PC-3 (cell line): ENCODE measurements at regions not wholly inside any gene's neighbourhood (a gene's known extent, or its start where the extent isn't known, plus 50 kb on each side); places are given as distances from the start of the nearest gene placed in this dataset.

Source experiments
- ATAC-seq: fragments of 200-7000 bp; cut with Tn5 transposase; 2 replicates; pipeline ENCODE4 v1.9.1; 2020; ENCODE audit warnings: mild to moderate bottlenecking, moderate library complexity
- BruUV-seq: library from RNA; stranded (reverse); fragments of 400-500 nt; replicated peaks from 2 replicates; lab custom pipeline; 2021; lab: Mats Ljungman, UMichigan
- CTCF ChIA-PET: fragments of 300-600 bp; sonication (Branson Sonifier 250); formaldehyde crosslinking; loops from one replicate; lab custom pipeline; 2022; ENCODE audit warnings: antibody characterized with exemption; lab: Charles Lee
- POLR2A ChIA-PET: fragments of 300-600 bp; sonication (Branson Sonifier 250); formaldehyde crosslinking; loops from one replicate; lab custom pipeline; 2022; ENCODE audit warnings: antibody characterized with exemption; ENCODE audit not compliant: unreplicated experiment; lab: Charles Lee
- DNase-seq: peaks from one replicate; pipeline ENCODE4 v3.0.0-alpha.2; 2015
- H2AFZ ChIP-seq: fragments of 300-600 bp; sonication (generic); 2 replicates; pipeline ENCODE4 v1.6.0; 2016; ENCODE audit warnings: antibody characterized with exemption, low read length
- H3F3A ChIP-seq: fragments of 300-600 bp; sonication (generic); one replicate; pipeline ENCODE4 v1.6.0; 2017; ENCODE audit warnings: antibody characterized with exemption, low read length, control low read depth, mild to moderate bottlenecking; ENCODE audit not compliant: unreplicated experiment
- H3K27ac ChIP-seq: fragments of 300-600 bp; sonication (generic); 2 replicates; pipeline ENCODE4 v1.5.1; 2016; ENCODE audit warnings: mild to moderate bottlenecking, low read length
- H3K27me3 ChIP-seq: fragments of 300-600 bp; sonication (generic); 2 replicates; pipeline ENCODE4 v1.6.1; 2016; ENCODE audit warnings: low read length, mixed read lengths
- H3K36me3 ChIP-seq: fragments of 300-600 bp; sonication (generic); 2 replicates; pipeline ENCODE4 v1.6.1; 2016; ENCODE audit warnings: low read depth, mixed run types, low read length, mixed read lengths
- H3K4me1 ChIP-seq: fragments of 300-600 bp; sonication (generic); 2 replicates; pipeline ENCODE4 v1.5.1; 2016; ENCODE audit warnings: low read length; ENCODE audit not compliant: insufficient read depth
- H3K4me2 ChIP-seq: fragments of 300-600 bp; sonication (generic); 2 replicates; pipeline ENCODE4 v1.6.0; 2016; ENCODE audit warnings: low read length
- H3K4me3 ChIP-seq: fragments of 300-600 bp; sonication (generic); 2 replicates; pipeline ENCODE4 v1.5.1; 2016; ENCODE audit warnings: mild to moderate bottlenecking, low read length, mixed read lengths
- H3K79me2 ChIP-seq: fragments of 300-600 bp; sonication (generic); 2 replicates; pipeline ENCODE4 v1.6.1; 2017; ENCODE audit warnings: low read length, mixed read lengths
- H3K9ac ChIP-seq: fragments of 300-600 bp; sonication (generic); 2 replicates; pipeline ENCODE4 v1.6.0; 2016; ENCODE audit warnings: mild to moderate bottlenecking, low read length
- H3K9me2 ChIP-seq: fragments of 300-600 bp; sonication (generic); replicated peaks from 2 replicates; pipeline ENCODE4 v1.6.1; 2016; ENCODE audit warnings: mixed run types, low read length, mixed read lengths
- H3K9me3 ChIP-seq: fragments of 300-600 bp; sonication (generic); 2 replicates; pipeline ENCODE4 v1.6.1; 2016; ENCODE audit warnings: low read length, mixed read lengths
- H4K20me1 ChIP-seq: fragments of 300-600 bp; sonication (generic); 2 replicates; pipeline ENCODE4 v1.6.1; 2016; ENCODE audit warnings: low read length, mixed read lengths
- CTCF ChIP-seq: fragments of 300-600 bp; sonication (generic); conservative IDR thresholded peaks from 2 replicates; pipeline ENCODE4 v1.5.1; 2017; ENCODE audit warnings: antibody characterized with exemption, low read depth, mild to moderate bottlenecking, low read length
- EZH2 ChIP-seq: fragments of 300-600 bp; sonication (generic); IDR thresholded peaks from one replicate; pipeline ENCODE4 v1.6.1; 2017; ENCODE audit warnings: antibody characterized with exemption, mild to moderate bottlenecking, low read length; ENCODE audit not compliant: unreplicated experiment
- EZH2phosphoT487 ChIP-seq: fragments of 300-600 bp; sonication (generic); IDR thresholded peaks from 2 replicates; pipeline ENCODE4 v1.6.1; 2018; ENCODE audit warnings: mild to moderate bottlenecking, antibody characterized with exemption, low read length, borderline replicate concordance
- intact Hi-C: fragments of 100-400 bp; cut with micrococcal nuclease; formaldehyde crosslinking; loops from 2 replicates; pipeline ENCODE4 v1.9.0; 2023

- POLR2A ChIA-PET, result no interaction called here
- CTCF ChIA-PET, result no interaction called here
- no TSS peak for BruUV-seq
- intact Hi-C loops, result no loop called here
- no peak overlapping the region for H2AFZ ChIP-seq
- H3K4me1 ChIP-seq, result no peaks in the 10 kb centered on the region
- DNase-seq, result no peak
- TF ChIP-seq CTCF, result no peak
- no peak for TF ChIP-seq EZH2
- H3K9ac ChIP-seq, result no peak overlapping the region
- H3K4me2 ChIP-seq, result no peak overlapping the region
- no peaks in the 10 kb centered on the region for H3K9me2 ChIP-seq
- no peak overlapping the region for H3K27ac ChIP-seq
- peaks cover 23% of the 10 kb centered on the region for H3K27me3 ChIP-seq
- H3K9me3 ChIP-seq, result no peaks in the 10 kb centered on the region
- no peaks in the 10 kb centered on the region for H3F3A ChIP-seq
- no peak overlapping the region for H3K4me3 ChIP-seq
- H4K20me1 ChIP-seq, result no peaks in the 10 kb centered on the region
- no peaks in the 10 kb centered on the region for H3K79me2 ChIP-seq
- ATAC-seq, result no peak
- no peaks in the 10 kb centered on the region for H3K36me3 ChIP-seq
Measured at GRCh38 chr12:22916241-22916640, 291.3 kb downstream of the ETNK1 start.

- POLR2A ChIA-PET, result no interaction called here
- intact Hi-C loops, result no loop called here
- Histone ChIP-seq H3K27me3 (peaks cover 23% of the 10 kb centered on the region), H2AFZ (no peak overlapping the region), H3K27ac (no peak overlapping the region), H3F3A (no peaks in the 10 kb centered on the region), H3K79me2 (no peaks in the 10 kb centered on the region), H3K9me2 (no peaks in the 10 kb centered on the region), H3K4me2 (no peak overlapping the region), H3K4me1 (no peaks in the 10 kb centered on the region), H3K36me3 (no peaks in the 10 kb centered on the region), H3K9me3 (no peaks in the 10 kb centered on the region), H4K20me1 (no peaks in the 10 kb centered on the region), H3K4me3 (no peak overlapping the region), H3K9ac (no peak overlapping the region)
- CTCF ChIA-PET, result no interaction called here
- TF ChIP-seq CTCF (no peak), EZH2 (no peak), EZH2phosphoT487 (no peak)
- BruUV-seq, result no TSS peak
- no peak for ATAC-seq
- no peak for DNase-seq
Measured at GRCh38 chr12:22916815-22917214, 291.8 kb downstream of the ETNK1 start.

- no peak for DNase-seq
- Histone ChIP-seq H3K9me2 (no peaks in the 10 kb centered on the region), H3K27ac (no peak overlapping the region), H4K20me1 (no peaks in the 10 kb centered on the region), H3K36me3 (no peaks in the 10 kb centered on the region), H2AFZ (no peak overlapping the region), H3K4me1 (no peaks in the 10 kb centered on the region), H3K4me3 (no peak overlapping the region), H3K9me3 (no peaks in the 10 kb centered on the region), H3K27me3 (0 out of 2 replicates have a peak, but pooled peaks cover under 1% of the 10 kb centered on the region), H3K9ac (no peak overlapping the region), H3K4me2 (no peak overlapping the region), H3K79me2 (no peaks in the 10 kb centered on the region), H3F3A (no peaks in the 10 kb centered on the region)
- no peak for ATAC-seq
- intact Hi-C loops, result no loop called here
- POLR2A ChIA-PET, result no interaction called here
- no TSS peak for BruUV-seq
- CTCF ChIA-PET, result no interaction called here
- no peak for TF ChIP-seq CTCF
- TF ChIP-seq EZH2phosphoT487, result no peak
- no peak for TF ChIP-seq EZH2
Measured at GRCh38 chr12:22919883-22920282, 294.9 kb downstream of the ETNK1 start.
